HG02571 (cell line): ENCODE measurements at regions not wholly inside any gene's neighbourhood (a gene's known extent, or its start where the extent isn't known, plus 50 kb on each side); places are given as distances from the start of the nearest gene placed in this dataset.
A peak's percentile ranks its signal among the peaks of the same experiment; 100 is the strongest.
"Not testable (repeated sequence)": the region's sequence is repeated elsewhere in the genome, so short reads cannot be mapped to it uniquely, and the experiment has no call there.

Experiments used
- ATAC-seq: cut with Tn5 transposase; IDR thresholded peaks from one replicate; pipeline ENCODE4 v1.9.1; 2021; ENCODE audit warnings: mild to moderate bottlenecking, moderate library complexity; ENCODE audit not compliant: unreplicated experiment

- no peak for ATAC-seq
These were observed 165.9 kb upstream of the PPP1R3A start for GRCh38 chr7:114084472-114085312.

DNA sequence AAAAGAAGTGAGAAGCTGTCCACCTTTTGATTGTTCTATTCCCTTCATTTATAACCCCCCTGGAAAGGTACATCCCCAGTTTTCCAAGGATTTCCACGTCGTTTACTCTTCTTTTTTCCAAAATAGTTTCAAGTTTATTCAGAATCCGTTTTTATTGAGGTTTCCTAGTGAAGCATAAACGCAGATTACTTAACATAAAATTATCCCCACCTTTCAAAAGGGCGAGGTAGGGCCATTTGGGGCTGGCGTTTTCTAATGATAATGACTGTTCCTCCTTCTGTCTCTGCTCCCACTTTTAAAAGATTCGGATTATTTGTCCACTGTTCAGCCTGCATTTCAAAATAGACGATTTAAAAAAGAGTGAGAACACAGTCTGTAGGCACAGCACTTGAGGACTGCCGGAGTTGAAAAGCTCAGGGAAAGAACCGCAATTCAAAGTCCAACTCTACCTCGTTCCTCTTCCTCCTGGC is 165.2 kb upstream of the PPP1R3A start:
- ATAC-seq = no peak

- ATAC-seq = no peak
These were observed 164.6 kb upstream of the PPP1R3A start for GRCh38 chr7:114083166-114084001.

GRCh38 chr7:114082642-114083165 is 163.9 kb upstream of the PPP1R3A start:
- ATAC-seq = no peak

- no peak for ATAC-seq
These were observed 163.0 kb upstream of the PPP1R3A start for GRCh38 chr7:114081606-114082425.

GRCh38 chr7:114077158-114077524 is 158.3 kb upstream of the PPP1R3A start:
- not testable (repeated sequence) for ATAC-seq

- not testable (repeated sequence) for ATAC-seq
These were observed 157.8 kb upstream of the PPP1R3A start for GRCh38 chr7:114076392-114077157.

DNA sequence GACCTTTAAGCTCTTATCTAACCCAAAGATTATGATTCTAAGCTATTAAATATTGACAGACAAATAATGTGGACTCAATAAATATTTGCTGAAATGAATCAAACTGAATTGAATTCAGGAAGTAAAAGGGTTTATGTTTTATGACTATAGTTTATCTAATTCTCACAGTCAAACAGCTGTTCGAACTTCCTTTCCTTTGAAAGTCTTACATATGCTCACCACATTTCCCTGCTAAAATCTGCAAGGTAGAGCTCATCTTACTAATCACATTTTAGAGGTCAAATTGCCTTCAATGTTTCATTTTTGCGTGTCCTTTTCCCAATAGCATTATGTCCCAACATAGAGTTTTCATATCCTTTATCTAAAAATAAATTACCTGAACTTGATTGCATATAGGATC is 154.9 kb upstream of the PPP1R3A start:
- ATAC-seq = no peak

DNA sequence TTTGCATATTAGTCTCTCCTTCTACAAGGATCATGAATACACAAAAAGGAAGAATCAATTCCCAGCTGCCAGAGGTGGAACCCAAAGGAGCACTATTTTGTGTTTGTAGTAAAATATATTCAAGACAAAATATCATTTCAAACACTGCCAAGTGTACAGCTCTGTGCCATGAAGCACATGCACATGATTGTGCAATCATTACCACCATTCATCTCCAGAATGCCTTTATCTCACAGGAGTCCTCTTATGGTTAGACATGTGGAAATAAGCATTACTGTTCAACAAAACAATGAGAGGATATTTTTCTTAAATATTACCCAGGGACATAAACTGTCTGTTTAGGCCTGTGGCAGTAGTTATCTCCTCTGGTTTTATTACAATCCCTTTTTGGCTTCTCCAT is 151.4 kb upstream of the PPP1R3A start:
- no peak for ATAC-seq

GRCh38 chr7:114062810-114063209 is 144.0 kb upstream of the PPP1R3A start:
- no peak for ATAC-seq

DNA sequence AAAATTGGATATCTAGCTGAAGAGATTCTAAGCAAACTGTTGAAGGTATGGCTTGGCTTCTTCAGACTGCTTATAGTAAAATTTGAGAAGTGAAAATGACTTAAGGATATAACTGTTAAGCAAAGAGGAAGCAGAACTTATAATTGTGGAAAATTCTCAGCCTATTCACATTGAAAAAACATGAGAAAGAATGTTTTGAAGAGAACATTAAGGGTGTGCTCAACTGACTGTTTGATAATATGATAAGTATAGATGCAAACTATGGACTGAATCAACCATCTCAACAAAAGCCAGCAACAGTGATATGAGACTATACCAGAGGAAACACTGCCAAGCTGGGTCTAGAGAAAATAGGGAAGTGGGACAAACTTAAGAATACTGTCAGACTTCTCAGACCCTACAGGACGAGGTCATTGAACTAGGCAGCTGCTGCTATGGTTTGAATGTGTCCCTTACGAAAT is 133.1 kb upstream of the PPP1R3A start:
- peak; percentile 76 for ATAC-seq

DNA sequence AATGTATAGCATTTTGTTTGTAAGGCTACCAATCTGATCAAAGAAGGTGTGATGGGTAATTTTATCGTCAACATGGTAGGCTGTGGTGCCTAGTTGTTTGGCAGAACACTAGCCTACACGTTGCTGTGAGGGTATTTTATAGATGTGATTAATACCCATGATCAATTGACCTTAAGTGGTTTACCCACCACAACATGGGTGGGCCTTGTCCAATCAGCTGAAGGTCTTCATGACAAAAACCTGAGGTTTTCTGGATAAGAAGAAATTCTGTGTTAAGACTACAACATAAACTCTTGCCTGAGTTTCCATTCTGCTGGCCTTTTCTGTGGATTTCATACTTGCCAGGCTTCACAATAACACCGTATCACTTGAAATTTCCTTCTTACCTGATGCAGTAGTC is 131.8 kb upstream of the PPP1R3A start:
- ATAC-seq = no peak

DNA sequence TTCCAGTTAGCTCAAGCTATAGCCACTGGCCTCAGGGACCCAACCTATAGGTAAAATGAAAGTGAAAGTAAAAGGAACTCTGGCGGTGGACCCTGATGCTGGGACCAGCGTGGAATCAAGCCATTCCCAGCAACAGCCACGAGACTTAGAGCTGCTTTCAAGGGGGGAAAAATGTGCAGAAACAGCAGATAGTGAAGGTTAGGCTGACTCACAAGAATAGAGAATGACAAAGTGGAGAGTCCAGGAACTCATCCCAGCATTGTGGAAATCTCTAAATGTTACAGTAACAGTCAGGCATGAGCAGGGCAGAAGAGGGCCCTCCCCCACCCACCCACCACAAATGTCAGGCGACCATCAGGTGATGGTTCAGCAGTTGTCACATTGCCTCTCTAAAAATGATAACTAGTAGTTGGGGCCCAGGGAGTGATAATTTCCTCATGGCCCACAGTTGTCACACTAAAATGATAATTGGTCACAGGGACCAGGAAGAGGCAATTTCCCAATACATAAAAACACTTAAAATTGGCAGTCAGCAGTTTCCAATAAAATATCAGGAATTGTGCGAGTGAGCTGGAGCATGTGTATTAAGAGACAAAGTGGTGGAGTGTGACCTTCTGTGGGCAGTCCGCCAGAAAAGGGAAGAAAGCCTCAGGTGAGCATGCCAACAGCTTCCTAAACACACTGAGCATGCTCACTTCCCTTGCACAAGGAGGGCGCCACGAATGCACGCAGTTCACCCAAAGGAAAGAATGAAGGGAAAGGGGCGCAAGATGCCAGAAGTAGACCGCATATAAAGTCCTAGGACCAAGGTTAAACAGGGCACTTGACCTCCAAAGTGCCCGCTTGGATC is 129.8 kb upstream of the PPP1R3A start:
- ATAC-seq = no peak

DNA sequence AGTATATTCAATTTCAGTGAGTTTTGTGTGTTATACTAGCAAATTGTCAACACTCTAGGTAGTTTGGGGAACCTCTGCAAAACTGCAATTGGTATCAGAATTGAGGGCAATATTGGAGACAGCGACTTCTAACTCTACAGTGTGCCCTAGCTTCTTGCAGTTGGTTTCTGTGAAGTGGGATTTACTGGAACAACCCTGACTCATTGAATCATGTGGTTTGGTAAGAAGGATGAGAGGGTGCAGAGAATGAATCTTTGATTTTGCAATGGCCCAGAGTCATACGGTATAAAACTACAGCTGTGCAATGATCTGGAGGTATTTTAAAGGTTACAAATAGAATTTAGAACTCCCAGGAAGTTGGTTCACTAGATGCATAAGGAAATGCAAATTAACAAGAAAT is 129.1 kb upstream of the PPP1R3A start:
- no peak for ATAC-seq

GRCh38 chr7:114033475-114033874 is 114.7 kb upstream of the PPP1R3A start:
- ATAC-seq = no peak

DNA sequence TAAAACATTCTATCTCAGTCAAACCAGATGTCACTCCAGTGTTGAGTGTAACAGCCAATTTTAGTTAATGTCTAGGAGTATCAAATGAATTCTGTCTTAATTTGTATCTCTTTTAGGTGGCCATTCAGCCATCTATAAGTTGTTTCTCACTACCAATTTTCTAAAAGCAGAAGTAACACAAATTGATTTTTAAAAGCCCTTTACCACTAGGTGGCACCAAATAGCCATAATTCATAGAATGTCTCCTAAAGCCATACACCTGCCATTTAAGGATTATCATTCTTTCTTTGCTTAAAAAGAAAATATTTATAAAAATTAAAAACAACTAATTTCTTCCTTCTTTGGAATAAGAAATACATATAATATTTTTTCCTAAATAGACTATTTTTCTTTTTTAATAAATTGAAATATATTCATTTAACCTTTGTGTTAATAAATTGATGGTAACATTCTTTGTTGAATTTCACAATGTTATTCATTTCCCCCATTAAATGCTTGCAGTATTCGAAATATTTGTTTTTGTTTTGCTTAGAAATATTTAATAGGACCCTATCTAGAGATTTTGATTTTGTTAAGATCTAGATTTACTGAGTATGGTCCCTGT is 107.8 kb upstream of the PPP1R3A start:
- peak; percentile 65 for ATAC-seq

DNA sequence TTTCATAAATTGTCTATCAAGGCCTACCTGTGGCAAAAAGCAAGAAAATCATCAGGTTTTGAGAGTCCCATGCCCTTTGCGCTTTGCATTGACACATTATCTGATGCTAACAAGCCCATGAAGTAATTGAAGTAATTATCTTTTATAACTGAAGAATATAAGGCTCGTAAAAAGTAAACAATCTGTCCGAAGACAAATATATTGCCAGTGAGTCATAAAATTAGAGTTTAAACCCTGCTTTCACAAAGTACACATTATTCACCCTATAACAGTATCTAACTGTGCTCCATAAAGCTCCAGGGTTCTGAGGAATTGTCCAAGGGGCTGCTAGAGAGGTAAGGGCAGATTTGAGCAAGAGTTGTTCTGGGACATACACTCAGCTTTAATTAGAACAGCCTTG is 102.3 kb upstream of the PPP1R3A start:
- no peak for ATAC-seq

GRCh38 chr7:114008696-114009095 is 89.9 kb upstream of the PPP1R3A start:
- ATAC-seq = no peak

DNA sequence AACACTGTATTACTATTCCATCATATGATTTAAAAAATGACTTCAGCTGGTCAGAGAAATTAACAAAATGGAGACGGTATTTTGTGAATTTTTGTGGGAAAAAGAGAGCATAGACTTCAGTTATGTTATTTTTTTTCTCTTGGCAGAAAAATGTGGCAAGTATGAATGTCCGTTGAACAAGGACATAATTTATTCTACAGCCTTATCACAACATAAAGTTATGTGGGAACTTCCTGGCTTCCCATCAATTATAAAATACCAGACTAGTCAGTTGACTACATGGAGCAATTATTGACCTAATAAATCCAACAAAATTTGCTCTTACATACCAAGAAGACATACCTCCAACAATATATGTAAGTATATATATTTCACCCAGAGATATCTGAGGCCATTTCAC is 88.6 kb upstream of the PPP1R3A start:
- no peak for ATAC-seq
